ENCODE measurements at regions not wholly inside any gene's neighbourhood (a gene's known extent, or its start where the extent isn't known, plus 50 kb on each side); places are given as distances from the start of the nearest gene placed in this dataset.

GRCh38 chr12:13437541-13437940 lies 241.0 kb downstream of the EMP1 start:
- TF ChIP-seq TAF1 (IDR thresholded peaks at IDR 0.05; ENCODE audit: borderline replicate concordance, insufficient read depth, low read length) (no peak), REST (IDR thresholded peaks at IDR 0.05; ENCODE audit: insufficient read depth in 1 of 2, low read depth in 2 of 2, low read length in 2 of 2) (no peak), POLR2AphosphoS5 (IDR thresholded peaks at IDR 0.05; ENCODE audit: low read depth, low read length) (no peak), FOXP2 (optimal IDR thresholded peaks at IDR 0.05; ENCODE audit: borderline replicate concordance, extremely low read depth, extremely low read length, insufficient read depth) (no peak), SIN3A (IDR thresholded peaks at IDR 0.05; ENCODE audit: borderline replicate concordance, insufficient read depth, low read length) (no peak)

DNA sequence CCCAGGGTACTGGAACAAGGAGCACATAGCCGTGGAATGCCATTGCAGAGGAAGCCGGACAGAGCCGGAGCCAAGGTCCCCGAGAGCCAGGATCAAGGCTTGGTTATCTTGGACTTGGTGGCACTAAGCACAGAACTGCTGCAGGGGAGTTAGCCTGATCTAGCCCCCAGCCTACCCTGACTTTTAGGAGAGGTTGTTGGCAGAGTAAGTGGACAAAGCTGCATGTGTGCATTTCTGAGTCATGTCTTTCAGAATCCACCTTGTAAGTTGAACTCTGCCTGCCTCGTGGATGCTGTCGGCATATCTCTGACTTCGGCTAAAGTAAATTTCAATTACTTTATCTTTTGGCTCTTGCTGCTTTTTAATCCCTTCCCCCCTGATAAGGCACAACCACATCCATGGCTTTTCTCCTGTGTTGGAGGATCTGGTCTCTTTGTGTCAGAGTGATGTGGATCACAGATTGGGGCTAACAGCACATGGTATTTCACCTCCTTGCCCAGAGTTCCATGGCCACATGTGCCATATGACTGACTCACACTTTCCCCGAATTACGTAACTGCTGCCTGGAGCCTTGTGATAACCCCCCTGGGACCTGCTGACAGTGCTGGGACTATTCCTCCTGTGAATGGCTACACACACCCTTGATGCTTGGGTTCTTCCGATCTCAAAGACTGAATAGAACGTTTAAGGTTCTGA lies 240.3 kb downstream of the EMP1 start:
- no peak for TF ChIP-seq FOXP2 (optimal IDR thresholded peaks at IDR 0.05; ENCODE audit: borderline replicate concordance, extremely low read depth, extremely low read length, insufficient read depth)

GRCh38 chr12:13436182-13436581 lies 239.7 kb downstream of the EMP1 start:
- no peak for TF ChIP-seq SIN3A (IDR thresholded peaks at IDR 0.05; ENCODE audit: borderline replicate concordance, insufficient read depth, low read length)
- TF ChIP-seq TAF1 (IDR thresholded peaks at IDR 0.05; ENCODE audit: borderline replicate concordance, insufficient read depth, low read length) = no peak
- TF ChIP-seq FOXP2 (optimal IDR thresholded peaks at IDR 0.05; ENCODE audit: borderline replicate concordance, extremely low read depth, extremely low read length, insufficient read depth) = no peak
- no peak for TF ChIP-seq REST (IDR thresholded peaks at IDR 0.05; ENCODE audit: insufficient read depth in 1 of 2, low read depth in 2 of 2, low read length in 2 of 2)
- TF ChIP-seq POLR2AphosphoS5 (IDR thresholded peaks at IDR 0.05; ENCODE audit: low read depth, low read length) = no peak

DNA sequence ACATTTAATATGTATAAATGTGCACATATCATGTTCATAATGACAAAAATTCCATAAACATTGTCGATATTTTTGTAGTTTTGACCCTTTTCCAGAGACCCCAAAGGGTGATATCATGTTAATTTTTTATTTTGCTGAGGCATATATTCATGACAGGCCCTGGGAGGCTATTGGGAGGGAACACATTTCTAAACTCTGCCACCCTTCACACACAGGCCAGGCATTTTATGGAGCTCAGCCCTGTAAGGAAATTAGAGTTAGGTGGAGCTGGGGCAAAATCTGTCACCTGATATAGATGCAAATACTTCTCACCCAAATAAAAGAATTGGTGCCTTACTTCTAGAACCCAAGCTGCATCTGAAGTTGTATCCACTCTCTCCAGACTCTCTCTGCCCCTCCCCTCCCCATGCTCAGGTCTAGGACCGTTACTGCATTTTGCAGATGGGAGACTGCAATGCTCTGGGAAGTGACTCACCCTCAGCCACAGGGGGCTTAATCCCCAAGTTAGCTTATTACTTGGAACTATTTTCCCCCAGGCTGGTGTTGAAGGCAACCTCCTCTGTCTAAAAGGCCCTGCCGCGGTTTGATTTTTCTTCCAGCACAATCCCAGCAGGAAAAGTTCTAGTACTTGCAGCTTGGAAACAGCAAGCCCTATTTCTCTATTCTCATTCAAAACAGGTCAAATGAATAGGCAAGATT lies 238.9 kb downstream of the EMP1 start:
- TF ChIP-seq SIN3A (IDR thresholded peaks at IDR 0.05; ENCODE audit: borderline replicate concordance, insufficient read depth, low read length) = no peak
- TF ChIP-seq REST (IDR thresholded peaks at IDR 0.05; ENCODE audit: insufficient read depth in 1 of 2, low read depth in 2 of 2, low read length in 2 of 2) = no peak
- TF ChIP-seq FOXP2 (optimal IDR thresholded peaks at IDR 0.05; ENCODE audit: borderline replicate concordance, extremely low read depth, extremely low read length, insufficient read depth) = no peak
- TF ChIP-seq TAF1 (IDR thresholded peaks at IDR 0.05; ENCODE audit: borderline replicate concordance, insufficient read depth, low read length) = no peak

- TF ChIP-seq FOXP2 (optimal IDR thresholded peaks at IDR 0.05; ENCODE audit: borderline replicate concordance, extremely low read depth, extremely low read length, insufficient read depth) (no peak), TAF1 (IDR thresholded peaks at IDR 0.05; ENCODE audit: borderline replicate concordance, insufficient read depth, low read length) (no peak), POLR2AphosphoS5 (IDR thresholded peaks at IDR 0.05; ENCODE audit: low read depth, low read length) (no peak), SIN3A (IDR thresholded peaks at IDR 0.05; ENCODE audit: borderline replicate concordance, insufficient read depth, low read length) (no peak), REST (IDR thresholded peaks at IDR 0.05; ENCODE audit: insufficient read depth in 1 of 2, low read depth in 2 of 2, low read length in 2 of 2) (no peak)
Measured at GRCh38 chr12:13433768-13434167, 237.2 kb downstream of the EMP1 start.

Measured in PFSK-1 (cell line).